Pons (tissue), 1 donor: ENCODE measurements at regions not wholly inside any gene's neighbourhood (a gene's known extent, or its start where the extent isn't known, plus 50 kb on each side); places are given as distances from the start of the nearest gene placed in this dataset.
"Not testable (repeated sequence)": the region's sequence is repeated elsewhere in the genome, so short reads cannot be mapped to it uniquely, and the experiment has no call there.

Experiments used
- DNase-seq: peaks from one replicate; pipeline ENCODE4 v3.0.0-alpha.2; 2016; ENCODE audit warnings: low spot score

DNA sequence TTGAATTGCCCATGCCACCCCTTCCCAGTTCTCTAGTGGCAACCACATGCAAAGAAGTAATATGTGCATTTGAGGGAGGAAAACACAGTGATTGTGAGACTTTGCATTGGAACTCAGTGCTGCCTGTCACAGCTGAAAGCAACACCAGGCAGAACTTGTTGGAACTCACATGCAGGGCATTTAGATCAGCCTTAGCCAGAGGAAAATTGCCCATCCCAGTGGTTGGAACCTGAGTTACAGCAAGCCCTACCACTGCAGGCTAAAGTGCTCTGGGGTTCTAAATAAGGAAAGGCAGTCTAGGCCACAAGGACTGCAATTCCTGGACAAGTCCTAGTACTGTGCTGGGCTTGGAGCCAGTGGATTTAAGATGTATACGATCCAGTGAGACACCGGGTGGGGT, 245.3 kb upstream of the UFL1 start:
- DNase-seq: no peak

- DNase-seq: no peak
Measured at GRCh38 chr6:96276856-96277255, 244.8 kb upstream of the UFL1 start.

GRCh38 chr6:96279084-96279483, 242.5 kb upstream of the UFL1 start:
- no peak for DNase-seq

- no peak for DNase-seq
Measured at GRCh38 chr6:96286503-96286902, 235.1 kb upstream of the UFL1 start.

DNA sequence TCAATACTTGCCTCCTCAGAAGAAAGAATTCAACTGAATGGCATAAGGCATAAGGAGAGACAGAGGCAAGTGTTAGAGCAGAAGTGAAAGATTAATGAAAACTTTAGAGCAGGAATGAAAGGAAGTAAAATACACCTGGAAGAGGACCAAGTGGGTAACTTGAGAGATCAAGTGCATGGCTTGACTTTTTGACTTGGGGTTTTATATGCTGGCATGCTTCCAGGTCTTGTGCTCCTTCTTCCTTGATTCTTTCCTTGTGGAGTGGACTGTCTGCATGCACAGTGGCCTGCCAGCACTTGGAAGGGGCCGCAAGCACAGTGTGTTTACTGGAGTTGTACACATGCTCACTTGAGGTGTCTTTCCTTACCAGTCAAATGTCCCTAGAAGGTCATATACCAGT, 222.1 kb upstream of the UFL1 start:
- DNase-seq: no peak

- no peak for DNase-seq
Measured at GRCh38 chr6:96301023-96301422, 220.6 kb upstream of the UFL1 start.

DNA sequence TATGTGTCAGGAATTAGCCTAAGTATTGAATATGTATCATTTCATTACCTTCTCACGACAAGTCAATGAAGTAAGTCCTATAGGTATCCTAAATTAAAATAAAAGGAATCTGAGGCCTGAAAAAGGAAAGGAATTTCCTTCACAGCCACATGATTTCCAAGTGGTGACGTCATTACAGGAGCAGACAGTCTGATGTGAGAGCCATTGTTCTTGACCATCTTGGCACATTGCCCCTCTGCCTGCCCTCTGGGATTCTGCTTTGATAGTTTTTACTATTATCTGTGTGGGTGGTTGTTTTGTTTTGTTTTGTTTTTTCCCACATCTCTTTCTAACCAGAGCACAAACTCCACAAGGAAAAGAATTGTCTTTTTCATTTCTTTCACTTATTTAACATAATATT, 219.8 kb upstream of the UFL1 start:
- DNase-seq: peak; percentile 56

- no peak for DNase-seq
Measured at GRCh38 chr6:96302991-96303390, 218.6 kb upstream of the UFL1 start.

DNA sequence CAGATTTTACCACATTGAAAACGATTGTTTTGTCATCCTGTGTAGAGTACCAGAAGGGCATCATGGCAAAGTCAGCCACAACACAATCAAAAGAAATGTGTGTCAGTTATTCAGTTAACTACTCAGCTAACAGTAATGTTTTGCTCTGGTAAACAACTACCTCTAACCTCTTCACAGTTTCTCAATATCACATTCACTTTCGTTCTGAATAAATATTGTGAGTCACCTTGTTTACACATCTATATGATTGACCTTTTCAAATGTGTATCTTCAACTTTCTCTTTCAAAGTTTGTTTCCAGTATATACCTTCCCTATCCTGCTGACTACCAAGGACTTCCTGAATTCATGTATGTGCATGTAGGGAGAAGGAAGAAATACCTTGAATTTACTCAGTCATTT, 216.6 kb upstream of the UFL1 start:
- DNase-seq: no peak

- no peak for DNase-seq
Measured at GRCh38 chr6:96330884-96331283, 190.7 kb upstream of the UFL1 start.

DNA sequence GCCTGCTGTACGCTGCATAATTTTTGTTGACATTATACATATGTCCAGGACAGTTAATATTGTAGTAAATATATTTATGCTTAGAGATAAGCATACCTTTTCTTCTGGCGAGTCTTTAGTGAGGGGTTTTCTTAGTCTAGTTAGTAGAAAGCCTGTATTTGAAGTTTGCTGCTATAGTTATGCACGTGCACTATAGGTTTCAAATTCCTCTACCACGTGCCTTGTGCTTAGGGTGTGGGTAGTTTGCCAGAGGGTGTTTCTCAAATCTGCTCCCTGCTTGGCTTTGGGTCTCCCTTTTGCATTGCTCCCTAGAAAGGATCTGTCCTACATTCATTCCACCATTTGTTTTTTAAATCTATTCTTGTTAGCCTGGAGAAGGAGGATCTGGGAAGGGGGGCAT, 181.4 kb upstream of the UFL1 start:
- DNase-seq: no peak

DNA sequence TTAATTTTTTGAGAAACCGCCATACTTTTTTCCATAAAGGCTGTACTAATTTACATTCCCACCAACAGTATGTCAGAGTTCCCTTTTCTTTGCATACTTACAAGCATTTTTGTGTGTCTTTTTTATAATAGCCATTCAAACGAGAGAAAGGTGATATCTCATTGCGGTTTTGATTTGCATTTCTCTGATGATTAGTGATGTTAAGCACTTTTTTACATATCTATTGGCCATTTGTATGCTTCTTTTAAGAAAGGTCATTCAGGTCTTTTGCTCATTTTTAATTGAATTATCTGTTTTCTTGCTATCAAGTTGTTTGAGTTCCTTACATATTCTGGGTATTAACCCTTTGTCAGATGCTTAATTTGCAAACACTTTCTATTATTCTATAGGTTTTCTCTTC, 176.1 kb upstream of the UFL1 start:
- no peak for DNase-seq

- no peak for DNase-seq
Measured at GRCh38 chr6:96381246-96381645, 140.4 kb upstream of the UFL1 start.

- peak; percentile 51 for DNase-seq
Measured at GRCh38 chr6:96391776-96392360, 129.7 kb upstream of the UFL1 start.

GRCh38 chr6:96394727-96395126, 126.9 kb upstream of the UFL1 start:
- DNase-seq: peak; percentile 42

DNA sequence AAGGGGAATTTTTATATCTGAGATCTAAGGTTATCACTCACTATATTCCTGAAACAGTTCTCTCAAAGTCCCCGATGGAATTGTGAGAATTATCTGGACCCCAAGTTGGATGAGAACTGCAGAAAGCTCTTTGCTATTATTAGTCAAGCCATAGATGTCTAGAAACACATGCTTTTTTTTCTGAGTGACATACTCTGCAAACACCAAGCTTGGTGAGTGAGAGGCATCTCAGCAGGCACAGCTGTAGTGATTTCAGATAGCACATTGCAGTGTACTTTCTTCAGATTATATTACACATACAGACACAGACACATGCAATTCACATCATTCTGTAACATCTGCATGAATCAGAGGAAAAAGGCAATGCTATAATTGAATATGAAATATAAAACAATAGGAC, 111.1 kb upstream of the UFL1 start:
- DNase-seq: no peak

GRCh38 chr6:96420294-96420693, 101.3 kb upstream of the UFL1 start:
- no peak for DNase-seq

DNA sequence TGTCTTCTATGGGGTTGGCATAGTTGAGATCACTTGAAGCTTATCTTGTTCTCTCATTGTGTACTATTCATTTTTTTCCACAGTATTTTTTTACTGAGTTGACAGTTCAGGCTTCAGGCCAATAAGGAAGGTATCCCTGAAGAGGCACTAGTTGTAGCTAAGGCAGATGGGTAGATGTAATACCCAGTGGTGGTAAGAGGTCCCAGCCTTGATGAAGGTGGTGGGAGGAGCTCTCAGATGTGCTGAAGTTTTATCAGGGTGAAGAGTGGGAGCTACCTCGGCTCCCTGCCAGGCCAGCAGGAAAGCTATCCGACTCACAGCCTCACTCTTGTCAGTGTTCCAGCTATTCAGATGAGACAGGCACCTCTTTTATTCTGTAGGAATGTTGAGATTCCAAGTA, 87.7 kb upstream of the UFL1 start:
- DNase-seq: no peak

DNA sequence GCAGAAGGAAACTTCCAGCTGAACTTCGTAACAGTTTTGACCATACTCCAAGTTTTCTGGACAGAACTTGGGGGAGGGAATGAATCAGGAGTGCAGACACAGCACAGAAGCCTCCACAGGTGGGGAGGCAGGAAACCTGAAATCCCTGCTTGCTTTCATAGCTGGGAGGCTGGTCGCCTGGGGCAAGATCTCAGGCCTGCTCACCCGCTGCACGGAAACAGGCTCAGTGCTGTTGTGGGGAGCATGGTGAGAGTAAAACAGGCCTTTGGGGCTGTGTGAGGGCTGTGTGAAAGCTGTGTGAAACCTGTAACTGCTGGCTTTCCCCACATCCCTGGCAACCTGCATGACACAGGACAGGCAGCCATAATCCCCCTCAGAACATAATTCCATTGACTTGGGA, 85.2 kb upstream of the UFL1 start:
- DNase-seq: no peak

DNA sequence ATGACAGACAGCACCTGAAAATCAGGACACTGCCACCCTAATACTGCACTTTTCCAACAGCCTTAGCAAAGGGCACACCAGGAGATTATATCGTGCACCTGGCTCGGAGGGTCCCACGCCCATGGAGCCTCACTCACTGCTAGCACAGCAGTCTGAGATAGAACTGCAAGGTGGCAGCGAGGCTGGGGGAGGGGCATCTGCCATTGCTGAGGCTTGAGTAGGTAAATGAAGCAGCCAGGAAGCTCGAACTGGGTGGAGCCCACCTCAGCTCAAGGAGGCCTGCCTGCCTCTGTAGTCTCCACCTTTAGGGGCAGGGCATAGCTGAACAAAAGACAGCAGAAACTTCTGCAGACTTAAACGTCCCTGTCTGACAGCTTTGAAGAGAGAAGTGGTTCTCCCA, 84.4 kb upstream of the UFL1 start:
- not testable (repeated sequence) for DNase-seq

GRCh38 chr6:96450082-96450769, 71.4 kb upstream of the UFL1 start:
- DNase-seq: peak; percentile 31

DNA sequence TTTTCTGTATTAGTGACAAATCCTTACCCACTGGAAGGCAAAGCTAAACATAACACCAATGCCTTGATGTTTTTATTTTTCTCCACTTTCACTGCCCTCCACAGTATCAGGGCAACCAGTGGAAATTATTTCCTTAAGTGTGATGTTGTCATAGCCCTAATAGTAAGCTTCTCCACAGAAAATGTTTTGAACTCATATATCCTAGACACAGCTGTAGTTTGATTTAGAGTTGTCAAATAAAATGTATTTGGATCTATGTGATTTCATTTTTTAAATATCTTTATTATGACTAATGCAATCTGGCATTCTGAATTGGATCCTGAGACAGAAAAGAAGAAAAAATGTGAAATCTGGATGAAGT, 70.9 kb upstream of the UFL1 start:
- no peak for DNase-seq

GRCh38 chr6:96458771-96459170, 62.8 kb upstream of the UFL1 start:
- no peak for DNase-seq

DNA sequence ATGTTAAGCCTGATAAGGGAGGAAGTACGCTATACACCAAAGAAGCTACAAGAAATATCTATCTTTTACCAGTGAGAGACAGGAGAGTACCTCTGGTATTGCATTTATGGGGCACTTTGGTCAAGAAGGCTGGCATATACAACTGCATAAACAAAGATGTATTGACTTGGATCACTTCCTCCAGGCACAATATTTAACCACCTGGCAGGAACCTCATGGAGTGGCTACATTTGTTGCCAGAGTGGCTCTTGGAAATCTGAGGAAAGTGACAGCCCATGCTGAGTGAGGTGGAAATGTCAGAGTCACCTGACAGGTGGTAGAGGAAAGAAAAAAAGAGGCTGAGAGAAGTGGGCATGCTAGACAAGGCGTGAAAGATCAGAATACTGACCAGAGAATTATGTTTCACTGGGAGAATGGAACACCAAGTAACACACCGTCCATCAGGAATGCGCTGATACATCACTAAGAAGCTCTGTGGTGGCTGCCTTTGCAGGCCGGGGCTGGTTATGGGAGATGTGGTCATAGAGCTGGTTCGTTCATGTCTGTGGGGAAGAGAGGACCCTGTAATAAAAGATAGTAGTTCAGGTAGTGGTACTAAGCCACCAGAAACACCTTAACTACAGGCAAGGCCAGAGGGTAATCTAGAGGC, 61.4 kb upstream of the UFL1 start:
- no peak for DNase-seq
